CMK (cell line): ENCODE measurements at regions not wholly inside any gene's neighbourhood (a gene's known extent, or its start where the extent isn't known, plus 50 kb on each side); places are given as distances from the start of the nearest gene placed in this dataset.
"Not testable (repeated sequence)": the region's sequence is repeated elsewhere in the genome, so short reads cannot be mapped to it uniquely, and the experiment has no call there.

Experiments used
- DNase-seq: peaks from one replicate; pipeline ENCODE4 v3.0.0-alpha.2; 2010; ENCODE audit warnings: low read depth

DNA sequence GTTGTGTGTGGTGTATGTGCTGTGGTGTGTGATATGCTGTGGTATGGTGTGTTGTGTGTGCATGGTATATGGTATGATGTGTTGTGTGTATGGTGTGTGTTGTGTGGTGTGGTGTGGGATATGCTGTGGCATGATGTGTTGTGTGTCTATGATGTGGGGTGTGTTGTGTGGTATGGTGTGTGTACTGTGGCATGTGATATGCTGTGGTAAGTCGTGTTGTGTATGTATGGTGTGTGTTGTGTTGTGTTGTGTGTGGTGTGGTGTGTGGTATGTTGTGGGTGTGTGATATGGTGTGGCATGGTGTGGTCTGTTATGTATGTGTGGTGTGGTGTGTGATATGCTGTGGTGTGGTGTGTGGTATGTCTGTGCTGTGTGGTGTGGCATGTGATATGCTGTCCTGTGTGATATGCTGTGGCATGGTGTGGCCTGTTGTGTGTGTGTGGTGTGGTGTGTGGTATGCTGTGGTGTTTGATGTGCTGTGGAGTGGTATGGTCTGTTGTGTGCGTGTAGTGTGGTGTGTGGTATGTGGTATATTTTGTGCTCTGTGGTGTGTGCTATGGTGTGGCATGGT lies 318.0 kb downstream of the PTPRU start:
- DNase-seq, result no peak

DNA sequence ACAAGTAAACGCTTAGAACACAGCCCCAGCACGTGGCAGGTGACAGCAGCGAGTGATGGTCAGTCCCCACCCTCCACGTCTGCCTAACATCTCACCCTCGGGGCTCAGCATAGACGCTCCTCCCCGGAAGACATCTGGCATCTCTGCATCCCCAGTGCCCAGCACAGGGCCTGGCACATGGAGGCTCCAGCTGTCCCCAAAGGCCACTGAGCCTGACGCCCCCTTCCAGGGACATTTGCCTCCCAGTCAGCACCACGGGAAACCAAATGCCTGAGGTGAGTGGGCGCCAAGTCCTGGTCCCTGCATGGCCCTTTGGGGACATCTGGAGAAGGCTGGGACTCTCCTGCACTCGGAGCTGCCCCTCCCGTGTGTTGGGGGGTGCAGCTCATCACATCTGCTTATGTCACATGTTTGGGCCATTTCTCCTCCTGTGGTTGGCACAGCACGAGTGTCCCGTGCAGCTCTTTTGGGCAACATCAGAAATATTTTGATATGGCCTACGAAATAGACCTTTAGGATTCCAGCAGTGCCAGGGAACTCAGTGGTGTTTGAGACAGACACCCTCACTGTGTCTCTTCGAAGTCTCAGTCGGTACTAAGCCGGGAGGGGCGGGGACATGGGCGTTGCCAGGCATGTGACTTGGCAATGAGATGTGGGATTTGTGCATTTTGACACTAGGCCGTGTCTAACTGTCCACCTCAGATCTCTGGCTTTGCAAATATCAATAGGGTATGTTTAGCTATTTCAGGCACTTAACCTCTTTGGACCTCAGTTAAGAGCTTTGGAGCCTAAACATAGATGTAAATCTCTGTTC lies 315.0 kb downstream of the PTPRU start:
- no peak for DNase-seq

DNA sequence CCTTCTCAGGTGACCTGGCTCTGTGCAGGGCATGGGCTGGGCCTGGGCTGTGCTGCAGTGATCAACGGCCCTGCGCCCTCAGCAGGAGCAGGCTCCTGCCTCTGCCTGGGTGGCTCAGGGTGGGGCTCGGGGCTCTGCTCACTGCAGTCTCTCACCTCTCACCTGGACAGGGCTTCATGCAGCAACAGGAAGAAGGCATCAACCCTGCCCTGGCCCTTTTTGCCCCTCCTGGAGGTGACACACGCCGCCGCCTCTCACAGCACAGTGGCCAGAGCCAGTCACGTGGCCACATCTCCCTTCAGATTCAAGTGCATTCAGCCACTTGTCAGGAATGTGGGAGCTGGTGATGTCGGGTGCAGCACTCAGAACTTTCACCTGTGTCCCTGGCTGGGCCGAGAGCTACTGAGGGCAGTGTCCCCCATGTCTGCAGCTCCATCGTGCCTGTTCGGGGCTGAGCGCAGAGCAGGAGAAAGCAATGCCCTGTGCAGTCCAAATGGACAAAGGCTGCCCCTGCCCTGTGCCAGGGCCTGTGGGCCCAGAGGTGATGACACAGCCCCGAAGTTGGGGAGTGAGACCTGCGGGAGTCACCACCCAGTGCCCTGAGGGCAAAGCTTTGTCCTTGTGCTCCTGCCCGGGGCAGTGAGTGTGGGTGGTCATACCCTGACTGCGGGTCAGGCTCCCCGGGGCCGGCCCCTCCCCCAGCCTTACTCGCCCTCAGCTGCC lies 314.0 kb downstream of the PTPRU start:
- DNase-seq, result no peak

DNA sequence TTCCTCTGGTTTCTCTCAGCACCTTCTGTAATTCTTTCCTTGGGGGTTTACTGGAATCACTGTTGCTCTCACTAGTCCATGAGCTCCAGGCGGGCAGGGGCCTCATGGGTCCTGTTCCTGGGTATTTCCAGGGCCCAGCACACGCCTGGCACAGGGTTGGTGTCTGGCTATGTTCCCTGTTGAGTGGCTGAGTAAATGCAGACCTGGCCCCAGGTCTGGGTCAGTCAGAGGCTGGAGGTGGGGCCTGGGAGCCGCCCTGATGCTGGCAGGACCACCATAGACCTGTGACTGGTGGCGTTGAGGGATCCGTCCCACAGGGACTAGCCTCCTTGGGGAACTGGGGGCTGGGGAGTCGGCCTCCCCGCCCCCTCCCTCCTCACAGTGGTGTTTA lies 313.4 kb downstream of the PTPRU start:
- not testable (repeated sequence) for DNase-seq

DNA sequence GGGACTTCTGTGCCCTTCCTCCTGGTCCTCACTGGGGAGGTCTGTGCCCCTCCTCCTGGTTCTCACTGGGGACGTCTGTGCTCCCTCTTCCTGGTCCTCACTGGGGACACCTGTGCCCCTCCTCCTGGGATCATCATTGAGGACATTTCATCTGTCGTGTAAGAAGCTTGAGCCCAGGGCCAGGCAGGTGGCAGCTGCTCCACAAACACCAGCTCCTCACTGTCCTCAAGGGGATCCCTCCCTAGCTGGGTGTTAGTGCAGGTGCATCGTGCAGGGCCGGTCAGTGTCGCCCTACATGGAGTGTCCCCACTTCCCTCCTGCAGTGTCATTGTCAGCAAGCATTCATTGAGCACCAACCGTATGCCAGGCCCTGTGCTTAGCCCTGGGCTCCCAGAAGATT lies 312.7 kb downstream of the PTPRU start:
- no peak for DNase-seq

DNA sequence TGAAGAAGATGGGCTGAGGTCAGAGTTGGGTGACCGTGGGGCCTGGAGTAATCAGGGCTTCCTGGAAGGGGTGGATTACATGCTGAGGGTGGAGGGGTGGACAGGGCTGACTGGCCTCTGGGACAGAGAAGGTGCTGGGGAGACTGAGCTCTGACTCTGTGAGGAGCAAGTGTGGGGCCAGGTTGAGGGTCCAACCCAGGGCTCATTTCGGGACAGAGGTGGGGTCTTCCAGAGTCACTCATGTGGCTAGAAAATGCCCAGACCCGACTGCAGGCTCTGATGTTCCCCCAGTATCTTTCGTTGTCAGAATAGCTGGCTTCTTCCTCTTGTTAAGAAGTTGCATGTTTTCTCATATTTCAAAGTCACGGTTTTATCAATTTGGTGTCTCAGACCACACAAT lies 311.8 kb downstream of the PTPRU start:
- DNase-seq, result no peak

DNA sequence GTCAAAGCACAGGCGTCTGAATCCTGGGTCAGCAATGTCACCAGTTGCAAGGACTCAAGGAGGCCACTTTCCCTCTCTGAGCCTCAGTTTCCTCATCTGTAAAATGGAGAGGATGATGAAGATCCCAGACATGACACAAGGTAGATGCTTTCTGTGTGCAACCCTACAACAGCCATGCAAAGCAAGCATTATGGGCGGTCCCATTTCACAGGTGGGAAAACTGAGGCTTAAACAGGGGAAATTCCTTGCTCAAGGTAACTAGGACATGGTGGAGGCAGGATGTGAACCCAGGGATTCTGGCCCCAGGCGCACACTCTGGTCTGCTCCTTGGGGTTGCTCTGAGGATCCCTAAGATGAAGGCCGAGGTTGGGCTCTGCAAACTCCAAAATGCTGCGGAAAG lies 311.0 kb downstream of the PTPRU start:
- no peak for DNase-seq

DNA sequence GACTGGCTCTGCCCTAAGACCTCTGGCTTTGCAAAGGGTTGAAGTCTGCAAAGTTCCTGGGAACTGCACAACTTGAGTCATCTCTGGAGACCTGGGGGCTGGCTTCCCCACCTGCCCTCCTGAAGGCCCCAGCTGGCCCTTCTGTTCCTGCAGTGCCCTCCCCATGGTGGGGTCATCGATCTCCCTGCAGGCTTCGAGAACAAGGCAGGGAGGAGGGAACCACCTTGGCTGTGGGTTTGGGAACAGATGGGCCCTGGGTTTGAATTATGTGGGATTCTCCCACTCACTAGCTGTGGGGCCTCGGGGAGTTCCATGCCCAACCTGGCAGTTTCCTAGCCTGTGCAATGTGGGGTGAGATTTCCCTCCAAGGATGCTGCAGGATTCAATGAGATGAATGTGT lies 310.2 kb downstream of the PTPRU start:
- DNase-seq, result no peak

DNA sequence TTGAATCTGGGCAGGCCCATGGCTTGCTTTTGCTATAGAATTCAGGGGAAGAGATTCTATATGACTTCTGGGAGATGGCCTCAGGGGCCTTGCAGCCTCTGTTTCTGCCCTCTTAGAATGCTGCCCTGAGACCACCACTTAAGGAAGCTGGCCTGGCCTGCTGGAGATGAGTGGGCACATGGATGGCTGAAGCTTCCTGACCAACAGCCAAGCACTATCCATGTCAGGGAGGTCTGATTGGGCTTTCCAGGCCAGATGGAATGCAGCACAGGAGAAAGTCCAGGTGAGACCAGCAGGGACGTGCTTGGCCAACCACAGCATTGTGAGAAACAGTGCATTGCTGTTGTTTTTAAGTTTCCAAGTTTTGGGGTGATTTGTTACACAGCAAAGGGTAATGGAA lies 308.1 kb downstream of the PTPRU start:
- DNase-seq, result no peak

DNA sequence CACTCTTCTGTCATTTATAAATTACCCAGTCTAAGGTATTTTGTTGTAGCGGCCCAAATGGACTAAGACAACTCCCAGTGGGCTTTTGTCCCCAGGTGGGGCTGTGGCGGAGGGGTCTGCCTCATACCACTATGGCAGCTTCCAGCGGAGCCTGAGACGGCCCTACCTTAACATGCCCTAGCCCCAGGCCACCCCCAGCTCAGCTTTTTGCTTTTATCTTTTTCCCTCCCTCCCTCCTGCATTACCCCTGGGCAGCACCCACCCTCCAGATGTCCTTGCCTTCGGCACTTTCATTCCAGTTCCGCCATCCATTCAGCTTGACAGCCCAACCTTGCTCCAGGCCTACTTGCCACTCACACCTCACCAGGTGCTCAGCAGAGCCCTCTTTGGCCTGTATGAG lies 307.3 kb downstream of the PTPRU start:
- DNase-seq, result no peak

DNA sequence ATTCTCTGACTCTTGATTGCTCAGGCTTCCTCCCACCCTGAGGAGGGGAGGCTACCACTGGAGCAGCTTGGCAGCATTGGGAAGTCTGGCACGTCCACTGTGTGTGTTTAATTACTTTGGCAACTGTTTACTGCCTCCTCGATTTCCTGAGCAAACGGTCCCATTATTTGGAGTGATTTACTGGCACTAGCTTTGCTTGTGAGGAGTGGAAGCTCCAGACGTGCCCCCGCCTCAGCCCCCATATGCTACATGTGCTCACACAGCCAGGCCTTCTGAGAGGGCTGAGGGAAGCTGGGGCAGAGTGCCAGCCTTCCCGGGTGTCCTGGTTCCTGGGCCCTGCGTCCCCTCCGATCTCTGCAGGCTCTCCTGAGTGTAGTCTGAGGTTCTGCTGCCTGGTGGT lies 306.2 kb downstream of the PTPRU start:
- DNase-seq, result no peak

DNA sequence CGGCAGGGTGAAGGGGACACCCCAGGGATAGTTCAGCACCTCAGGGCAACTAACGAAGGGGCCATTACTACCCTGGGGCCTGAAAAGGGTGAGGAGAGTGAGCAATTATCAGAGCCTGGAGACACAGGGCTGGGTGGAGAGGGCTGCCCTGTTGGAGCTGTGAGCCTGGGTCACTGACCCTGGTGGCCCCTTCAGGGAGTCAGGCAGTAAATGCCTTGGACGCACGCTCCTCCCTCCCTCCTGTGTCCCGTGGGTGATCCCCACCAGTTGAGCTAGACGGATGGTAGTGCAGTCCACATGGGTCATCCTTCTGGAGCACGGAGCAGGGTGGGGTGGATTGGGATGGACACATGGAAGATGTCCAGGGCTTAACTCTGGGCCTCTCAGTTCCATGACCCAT lies 305.3 kb downstream of the PTPRU start:
- DNase-seq, result no peak

DNA sequence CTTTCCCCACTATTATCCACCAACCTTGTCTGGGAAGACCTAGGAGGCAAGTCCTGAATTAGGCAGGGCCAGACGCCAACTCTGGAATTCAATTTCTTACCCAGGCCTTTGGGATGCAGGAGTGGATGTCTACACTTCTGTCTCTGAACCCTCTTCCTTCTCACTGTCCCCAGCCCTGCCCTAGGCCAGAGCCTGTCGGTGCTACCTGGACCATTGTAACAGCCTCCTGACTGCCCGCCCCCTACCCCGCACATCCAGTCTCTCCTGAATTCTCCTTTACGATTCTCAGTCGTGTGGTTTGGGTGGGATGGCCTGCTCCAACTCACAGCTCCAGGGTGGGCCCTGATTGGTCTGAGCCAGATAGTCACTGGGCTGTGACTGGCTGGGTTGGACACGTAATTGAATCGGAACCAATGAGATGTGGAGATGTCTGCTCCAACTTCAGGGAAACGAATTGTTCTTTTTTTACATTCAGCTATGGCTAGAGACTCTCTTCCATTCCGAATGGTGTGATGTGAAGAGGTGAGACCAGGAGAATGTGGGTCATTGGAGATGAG lies 304.6 kb downstream of the PTPRU start:
- no peak for DNase-seq

DNA sequence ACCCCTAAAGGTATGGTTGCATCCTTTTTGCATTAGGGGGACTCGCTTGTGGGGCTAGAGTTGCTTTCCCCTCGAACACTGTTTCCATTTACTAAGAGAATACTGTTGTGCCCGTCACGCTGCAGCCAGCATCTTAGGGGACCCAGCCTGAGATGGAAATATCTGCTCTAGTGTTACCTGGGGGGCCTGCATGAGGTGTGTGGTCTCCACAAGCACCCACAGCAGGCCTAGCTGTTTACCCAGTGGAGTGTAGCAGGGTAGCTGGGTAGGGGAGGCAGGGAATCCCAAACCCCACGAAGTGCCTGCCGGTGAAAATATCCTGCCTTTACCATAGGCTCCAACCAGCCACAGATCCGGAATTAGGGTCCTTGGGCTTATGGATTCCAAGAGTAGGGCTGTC lies 303.6 kb downstream of the PTPRU start:
- no peak for DNase-seq

DNA sequence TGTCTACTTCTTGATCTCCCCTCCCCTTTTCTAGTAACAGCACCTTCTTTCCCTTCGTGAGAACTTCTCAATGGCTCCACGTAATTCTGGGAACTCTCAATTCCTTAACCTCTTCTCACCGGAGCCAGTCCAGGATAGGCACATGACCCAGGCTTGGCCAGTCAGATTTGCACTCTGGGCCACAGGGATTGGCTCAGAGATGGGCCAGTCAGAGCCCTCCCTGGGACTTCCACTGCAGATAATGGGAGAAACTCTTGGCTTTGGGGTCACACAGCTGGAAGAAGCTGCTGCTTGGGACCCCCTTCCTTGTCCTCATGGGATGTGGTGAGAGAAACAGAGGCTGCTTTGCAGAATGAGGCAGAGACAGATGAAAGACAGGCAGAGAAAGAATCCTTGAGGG lies 302.3 kb downstream of the PTPRU start:
- DNase-seq, result no peak

DNA sequence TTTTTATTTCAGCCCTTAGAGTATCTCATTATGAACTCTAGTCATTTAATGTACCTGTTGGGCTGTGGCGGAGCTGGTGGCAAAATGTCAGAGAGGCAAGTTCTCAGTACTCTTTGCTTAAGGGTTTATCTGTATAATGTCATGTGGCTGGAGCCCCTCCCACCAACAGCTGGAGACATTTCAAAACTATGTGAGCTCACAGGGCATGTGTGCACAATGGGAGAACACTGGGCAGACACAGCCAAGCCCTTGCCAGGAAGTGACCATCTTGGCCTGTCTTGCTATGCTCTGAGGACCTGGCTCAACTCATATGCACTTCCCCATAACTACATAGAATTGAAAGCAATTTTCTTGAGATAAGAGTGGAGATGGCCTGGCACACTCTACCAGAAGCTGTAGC lies 296.4 kb downstream of the PTPRU start:
- no peak for DNase-seq

DNA sequence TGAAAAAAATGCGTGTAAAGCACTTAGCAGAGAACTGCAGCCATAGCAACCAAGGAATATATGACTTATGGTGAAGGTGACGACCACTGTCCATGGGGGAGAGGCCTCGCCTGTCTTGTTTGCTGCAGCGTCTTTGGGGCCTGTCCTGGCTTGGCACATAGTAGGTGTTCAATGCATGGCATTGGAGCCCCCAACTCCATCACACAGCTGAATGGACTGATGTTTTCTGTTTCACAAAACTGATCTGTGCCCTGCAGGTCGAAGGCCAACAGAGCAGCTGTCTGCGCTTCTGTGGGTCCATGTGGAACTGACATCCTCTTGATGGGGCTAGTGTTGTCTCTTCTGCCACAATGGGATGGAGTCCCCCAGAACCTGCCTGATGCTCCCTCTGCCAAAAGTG lies 296.0 kb downstream of the PTPRU start:
- no peak for DNase-seq

DNA sequence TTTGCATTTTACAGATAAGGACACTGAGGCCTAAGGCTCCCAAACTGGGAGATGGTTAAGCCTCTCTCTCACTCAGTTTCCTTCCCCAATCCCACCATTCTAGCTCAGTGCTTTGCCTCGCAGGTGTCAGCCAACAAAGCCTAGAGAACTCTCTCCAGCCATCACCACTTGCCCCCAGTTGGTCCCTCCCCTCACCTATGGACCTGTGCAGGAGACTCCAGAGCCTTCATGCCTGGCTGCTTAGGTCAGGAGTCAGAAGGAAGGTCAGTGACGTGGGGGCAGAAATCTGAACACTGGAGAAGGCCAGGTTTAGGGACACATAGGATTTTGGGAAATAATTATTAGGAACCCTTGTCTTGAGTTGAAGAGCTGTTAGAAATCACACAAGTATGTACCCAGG lies 295.3 kb downstream of the PTPRU start:
- no peak for DNase-seq

DNA sequence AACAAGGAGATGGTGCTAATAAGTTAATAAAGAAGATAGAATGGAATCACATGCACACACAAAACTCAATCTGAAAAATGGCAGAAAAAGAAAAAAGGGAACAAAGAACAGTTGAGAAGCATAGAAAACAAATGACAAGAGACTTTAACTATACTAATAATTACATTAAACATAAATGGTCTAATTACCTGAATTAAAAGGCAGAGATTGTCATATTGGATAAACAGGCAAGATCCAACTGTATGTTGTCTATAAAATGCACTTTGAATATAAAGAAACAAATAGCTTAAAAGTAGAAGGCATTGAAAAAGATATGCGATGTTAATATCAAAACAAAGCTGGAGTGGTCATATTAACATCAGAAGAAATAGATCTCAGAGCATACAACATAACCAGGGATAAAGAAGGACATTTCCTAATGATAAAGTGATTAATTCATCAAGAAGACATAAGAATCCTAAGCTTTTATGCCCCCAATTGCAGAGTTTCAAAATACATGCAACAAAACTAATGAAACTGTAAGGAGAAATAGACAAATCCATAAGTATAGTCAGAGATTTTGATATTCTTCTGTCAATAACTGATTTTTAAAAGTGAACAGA lies 293.5 kb downstream of the PTPRU start:
- no peak for DNase-seq

DNA sequence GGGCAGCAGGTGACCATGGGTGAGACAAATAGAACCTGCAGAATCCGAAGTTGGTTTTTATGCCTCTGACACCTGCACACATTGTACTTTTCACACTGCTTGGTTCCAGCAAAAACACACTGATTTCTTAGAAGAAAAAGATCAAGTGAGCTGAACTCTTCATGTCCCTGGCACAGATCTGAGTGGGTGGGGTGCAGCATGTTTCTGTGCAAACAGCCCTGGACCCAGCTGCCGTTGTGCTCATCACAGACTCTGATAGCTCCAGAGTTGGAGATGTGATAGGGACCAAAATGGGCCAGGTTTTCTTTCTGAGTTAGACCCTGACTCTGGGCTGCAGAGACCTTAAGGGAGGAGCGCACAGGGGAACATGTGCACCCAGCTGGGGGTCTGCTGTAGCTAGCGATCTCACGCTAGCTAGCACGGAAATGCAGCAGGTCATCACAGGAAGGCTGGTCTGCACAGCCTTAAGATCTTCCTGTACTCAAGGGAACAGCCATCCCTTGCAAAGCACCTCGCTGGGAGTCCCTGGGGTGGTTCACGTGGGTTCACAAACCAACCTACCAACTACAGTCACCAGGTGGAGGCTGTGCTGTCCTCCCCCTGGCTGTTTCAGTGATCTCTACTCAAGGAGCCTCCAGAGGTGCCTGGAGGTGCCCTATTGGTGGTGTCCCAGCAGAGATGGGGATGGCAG lies 291.1 kb downstream of the PTPRU start:
- no peak for DNase-seq

DNA sequence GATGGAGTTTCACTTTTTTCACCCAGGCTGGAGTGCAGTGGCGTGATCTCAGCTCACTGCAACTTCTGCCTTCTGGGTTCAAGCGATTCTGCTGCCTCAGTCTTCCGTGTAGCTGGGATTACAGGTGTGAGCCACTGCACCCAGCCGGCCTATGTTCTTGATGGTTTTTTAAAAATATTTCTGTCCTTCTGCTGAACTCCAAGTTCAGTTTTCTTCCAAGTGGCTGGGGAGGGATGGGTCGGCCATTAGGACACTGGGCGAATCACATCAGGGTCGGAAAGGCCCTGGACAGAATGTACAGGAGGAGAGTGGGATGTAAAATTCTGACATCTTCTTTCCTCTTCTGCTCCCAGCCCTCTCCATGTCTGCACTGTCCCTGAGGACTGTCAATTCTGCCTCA lies 289.6 kb downstream of the PTPRU start:
- no peak for DNase-seq
